ENCODE measurements at regions not wholly inside any gene's neighbourhood (a gene's known extent, or its start where the extent isn't known, plus 50 kb on each side); places are given as distances from the start of the nearest gene placed in this dataset.

DNA sequence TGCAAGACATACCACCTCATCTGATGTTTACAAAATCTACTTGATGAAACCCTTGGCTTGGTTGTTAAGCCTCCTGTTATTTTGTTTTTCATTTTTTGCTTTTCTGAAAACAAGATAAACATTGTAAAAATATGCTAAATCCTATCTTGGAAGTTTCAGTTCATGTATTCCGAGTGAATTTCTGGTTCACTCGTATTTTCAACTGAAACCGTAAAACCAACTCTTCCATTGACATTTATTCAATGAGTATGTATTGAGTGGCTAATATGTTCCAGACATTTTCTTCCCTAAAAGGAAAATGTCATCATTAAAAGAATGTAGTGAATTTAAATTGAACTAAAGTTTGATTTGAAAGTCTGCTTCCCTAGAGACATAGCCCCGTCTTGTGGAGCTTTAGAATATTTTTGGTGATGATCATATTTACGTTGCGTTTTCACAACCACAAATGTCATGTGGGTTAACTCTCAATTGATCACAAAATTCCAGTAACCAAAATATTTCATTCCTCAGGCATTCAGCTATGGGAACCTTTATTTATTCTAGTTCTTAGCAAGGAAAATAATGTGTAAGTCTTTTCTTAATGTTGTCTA lies 204.2 kb downstream of the MBD2 start:
- no peak for DNase-seq

DNA sequence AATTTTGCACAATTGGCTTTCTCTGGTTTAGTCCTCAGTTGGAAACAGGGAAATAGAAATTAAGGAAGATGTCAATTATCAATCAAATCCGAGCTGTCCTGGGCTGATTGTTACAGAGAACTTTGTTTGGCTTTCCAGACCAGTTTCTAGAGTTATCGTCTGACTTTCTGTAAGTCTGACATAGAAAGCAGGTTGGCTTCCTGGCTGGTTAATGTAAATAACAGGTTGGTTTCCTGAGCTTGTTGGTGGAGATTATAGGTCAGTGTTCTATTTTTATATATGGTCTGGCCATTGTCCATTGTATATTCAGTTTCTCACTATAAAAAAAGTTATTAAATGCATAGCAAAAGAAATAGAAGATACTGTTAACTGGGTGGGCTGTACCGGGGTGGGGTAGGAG lies 204.8 kb downstream of the MBD2 start:
- no peak for DNase-seq

DNA sequence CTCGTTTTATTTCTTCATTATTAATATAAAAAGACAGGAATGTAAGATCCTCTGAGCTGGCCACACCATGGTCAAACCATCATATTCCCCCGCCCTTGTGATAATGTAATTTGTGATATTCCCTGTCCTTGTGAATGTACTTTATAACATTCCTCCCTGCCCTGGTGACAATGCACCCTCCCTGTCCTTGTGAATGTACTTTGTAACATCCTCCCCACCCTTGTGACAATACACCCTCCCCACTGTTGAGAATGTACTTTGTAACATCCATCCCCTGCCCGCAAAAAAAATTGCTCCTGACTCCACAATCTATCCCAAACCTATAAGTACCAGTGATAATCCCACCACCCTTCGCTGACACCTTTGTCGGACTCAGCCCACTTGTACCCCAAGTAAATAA lies 211.0 kb downstream of the MBD2 start:
- DNase-seq: no peak

DNA sequence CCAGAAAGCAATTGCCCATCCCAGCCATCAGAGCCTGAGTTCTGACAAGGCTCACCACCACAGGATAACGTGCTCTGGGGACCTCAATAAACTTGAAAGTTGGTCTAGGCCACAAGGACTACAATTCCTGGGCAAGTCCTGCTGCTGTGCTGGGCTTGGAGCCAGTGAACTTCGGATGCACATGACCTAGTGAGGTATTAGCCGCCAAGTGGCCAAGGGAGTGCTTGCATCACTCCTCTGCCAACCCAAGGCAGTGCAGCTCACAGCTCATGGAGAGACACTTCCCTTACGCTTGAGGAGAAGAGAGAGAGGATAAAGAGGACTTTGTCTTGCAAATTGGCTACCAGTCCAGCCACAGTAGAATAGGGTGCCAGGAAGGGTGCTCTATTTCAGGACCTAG lies 219.6 kb downstream of the MBD2 start:
- peak; percentile 2 for DNase-seq

DNA sequence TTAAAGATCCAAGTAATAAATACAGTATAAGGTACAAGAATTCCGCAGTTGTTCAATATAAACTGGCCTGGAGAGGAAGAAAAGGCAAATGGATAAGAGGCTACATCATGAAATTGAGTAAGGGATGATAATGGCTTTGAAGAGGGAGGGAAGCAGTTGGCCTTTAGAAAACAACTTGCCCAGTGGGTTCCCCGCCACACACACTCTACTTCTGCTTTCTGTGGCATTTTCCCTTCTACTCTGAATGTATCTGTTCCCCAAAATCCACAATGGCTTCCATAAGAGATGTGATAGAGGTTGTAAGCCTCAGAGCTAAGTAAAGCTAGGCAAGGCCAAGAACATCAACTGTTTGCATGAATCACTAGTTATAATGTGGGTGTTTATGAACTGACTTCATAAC lies 221.3 kb downstream of the MBD2 start:
- DNase-seq: no peak

DNA sequence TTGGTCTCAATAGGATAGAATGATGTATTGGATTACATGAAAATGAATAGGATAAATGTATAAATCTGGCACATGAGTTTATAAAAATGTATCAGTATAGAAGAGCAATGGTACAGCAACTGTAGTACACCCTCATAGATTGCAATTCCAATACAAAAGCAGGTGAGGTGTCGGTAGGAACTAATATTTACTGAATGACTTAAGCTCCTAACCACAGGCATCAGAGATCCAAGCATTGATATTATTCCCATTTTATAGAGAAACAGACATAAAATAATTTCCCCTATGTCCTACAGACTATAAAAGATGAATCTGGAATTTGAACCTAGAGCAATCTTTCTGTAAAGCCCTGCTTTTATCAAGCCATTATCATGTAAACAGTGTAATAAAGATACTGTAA lies 227.4 kb downstream of the MBD2 start:
- no peak for DNase-seq

DNA sequence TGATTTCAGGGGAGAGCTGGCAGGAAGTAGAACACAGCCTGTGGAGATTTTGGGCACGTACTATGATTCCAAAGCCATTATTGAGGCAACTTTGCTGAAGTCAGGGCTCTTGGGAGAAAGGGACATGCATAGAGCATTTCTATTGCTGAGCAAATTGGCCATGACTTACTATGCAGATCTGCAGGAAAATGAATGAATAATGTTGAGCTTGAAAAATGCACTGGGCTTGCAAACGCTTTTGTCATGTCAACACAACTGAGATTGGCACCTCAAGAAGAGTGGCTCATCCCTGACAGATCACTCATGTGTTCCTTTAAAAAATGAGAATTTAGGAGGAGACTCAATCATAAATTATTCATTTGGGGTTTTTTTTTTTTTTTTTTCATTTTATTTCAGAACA lies 230.5 kb downstream of the MBD2 start:
- DNase-seq: no peak

DNA sequence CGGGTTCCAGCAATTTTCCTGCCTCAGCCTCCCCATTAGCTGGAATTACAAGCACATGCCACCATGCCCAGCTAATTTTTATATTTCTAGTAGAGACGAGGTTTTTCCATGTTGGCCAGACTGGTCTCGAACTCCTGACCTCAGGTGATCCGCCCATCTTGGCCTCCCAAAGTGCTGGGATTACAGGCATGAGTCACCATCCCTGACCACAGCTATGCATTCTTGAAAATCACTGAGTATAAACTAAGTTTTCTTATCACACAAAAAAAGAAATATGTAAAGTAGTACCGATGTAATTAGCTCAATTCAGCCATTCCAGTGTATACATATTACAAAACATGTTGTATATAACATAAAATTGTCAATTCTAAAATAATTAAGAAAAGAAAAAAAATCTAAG lies 232.7 kb downstream of the MBD2 start:
- DNase-seq: no peak

DNA sequence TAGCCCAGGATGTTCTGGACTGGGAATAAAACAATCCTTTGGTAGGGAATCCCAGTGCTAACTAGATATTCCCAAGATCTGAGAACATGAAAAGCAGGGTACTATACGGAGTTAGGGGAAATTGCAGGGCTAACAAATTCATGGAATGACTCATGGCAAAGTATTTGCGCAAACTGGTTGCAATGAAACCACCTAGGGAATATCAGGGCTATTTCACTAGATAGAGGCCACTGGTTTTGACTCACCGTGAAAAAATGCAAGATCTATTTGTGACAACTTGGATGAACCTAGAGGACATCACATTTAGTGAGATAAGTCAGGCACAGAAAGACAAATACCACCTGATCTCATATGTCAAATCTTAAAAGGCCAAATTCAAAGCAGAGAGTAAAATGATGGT lies 233.3 kb downstream of the MBD2 start:
- DNase-seq: no peak

DNA sequence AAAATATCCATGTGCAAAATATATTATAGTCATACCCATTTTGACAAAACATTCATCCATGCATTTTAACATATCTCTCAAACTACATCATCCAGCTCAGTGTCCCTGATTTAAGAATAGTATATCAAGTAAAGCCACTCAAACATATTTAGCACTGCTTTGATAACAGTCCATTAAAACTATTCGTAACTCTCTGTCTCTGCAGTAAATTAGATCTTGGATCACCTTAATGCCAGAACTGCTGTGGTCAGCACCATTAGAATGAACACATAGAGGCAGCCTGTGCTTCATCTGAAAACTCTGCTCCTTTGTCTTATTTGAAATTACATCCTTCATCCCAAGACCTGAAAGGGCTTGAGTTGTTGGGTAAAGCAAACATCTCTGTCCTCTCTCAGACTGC lies 234.0 kb downstream of the MBD2 start:
- DNase-seq: no peak

DNA sequence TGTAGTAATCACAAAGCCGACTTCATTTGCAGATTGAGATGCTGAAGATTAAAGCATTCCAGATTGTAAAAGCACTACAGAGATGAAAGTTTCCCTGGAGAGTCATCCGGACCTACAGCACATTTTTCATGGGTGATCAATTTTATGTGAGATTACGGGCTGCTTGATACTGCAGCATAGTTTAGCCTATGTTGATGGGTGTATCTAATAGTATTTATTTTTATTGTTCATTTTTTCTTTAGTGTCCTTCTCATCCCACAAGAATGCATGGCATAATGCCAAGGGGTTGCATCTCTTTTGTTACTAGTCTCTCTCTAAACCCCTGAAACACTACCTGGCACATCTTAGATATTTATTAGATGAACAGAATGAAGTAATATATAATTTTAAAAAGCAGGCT lies 240.4 kb downstream of the MBD2 start:
- no peak for DNase-seq

DNA sequence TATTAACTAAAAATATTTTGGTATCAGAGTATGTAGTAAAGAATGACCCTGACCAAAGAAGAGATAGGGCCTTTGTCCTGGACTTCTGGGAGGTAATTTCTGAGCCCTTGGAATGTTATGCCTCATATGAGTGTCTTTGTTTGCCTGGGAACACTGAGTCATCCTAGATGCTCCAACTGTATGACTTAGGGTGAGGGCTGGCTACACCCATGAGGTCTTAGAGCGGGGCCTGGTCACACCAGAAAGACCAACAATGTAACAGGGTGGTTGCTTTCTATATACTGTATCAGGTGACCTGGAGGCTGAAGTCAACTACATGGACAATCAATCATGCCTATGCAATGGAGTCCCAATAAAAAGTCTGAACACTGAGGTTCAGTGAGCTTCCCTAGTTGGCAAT lies 253.1 kb downstream of the MBD2 start:
- DNase-seq: no peak

DNA sequence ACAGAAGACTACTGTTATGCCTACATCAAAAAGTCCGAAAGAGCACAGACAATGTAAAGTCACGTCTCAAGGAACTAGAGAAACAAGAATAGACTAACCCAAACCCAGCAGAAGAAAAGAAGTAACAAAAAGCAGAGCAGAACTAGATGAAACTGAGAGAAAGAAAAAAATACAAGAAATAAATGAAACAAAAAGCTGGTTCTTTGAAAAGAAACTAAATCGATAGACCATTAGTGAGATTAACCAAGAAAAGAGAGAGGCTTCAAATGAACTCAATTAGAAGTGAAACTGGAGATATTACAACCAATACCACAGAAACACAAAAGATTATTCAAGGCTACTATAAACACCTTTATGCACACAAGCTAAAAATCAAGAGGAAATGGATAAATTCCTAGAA lies 271.8 kb downstream of the MBD2 start:
- DNase-seq: no peak

DNA sequence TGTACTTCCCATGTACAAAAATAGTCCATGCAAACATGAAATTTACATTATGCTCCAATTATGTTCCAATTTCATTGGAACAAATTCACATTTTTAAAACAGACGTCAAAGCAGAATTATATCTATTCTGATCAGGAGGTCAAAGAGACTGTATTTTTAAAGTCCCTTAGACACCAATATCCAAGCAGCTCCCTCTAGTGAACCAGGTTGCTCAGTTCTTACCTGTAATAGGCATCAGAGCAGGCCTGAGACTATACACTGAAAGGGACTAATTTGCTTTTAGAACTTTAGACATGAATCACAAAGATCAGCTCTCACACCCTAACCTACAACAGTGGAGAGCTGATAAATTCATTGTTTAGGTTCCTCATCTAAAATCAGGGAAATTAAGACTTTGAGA lies 273.9 kb downstream of the MBD2 start:
- DNase-seq: no peak

DNA sequence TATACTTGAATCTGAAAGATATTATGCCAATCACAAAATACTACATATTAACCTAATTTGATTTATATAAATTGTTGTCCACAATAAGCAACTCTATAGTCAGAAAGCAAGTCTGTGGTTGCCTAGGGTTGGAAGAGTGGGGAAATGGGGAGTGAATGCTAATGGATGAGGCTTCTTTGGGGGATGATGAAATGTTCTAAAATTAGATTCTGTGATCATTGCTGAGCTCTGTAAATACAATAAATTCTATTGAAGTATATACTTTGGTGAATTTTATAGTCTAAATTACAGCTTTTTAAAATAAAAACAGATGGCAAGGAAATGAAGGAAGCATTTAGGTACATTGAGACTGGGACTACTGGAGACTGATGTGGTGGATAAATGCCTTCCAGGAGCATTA lies 275.5 kb downstream of the MBD2 start:
- DNase-seq: no peak

DNA sequence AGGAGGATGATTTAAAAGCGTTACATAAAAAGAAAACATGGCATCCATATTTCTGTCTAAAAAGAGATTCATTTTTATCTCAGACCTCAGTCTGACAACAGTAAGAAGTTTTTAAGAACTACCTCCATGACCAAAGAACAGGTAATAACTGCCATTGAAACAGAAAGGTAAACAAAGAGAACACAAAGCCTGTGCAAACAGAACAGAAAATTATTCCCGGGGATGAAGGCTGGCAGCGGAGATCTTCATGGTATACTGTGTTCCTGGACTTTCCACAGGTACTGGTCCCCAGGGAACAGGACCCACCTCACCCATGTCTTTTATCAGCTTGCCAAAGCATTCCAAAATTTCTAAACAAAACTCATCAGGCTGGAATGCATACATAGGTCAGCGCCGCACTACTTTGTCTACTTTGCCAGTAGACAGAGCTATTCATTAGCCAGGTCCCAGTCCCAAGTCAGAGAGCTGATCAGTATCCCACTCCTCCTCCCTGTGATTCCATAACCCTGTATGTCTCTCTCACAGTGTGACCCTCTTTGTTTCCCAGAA lies 277.3 kb downstream of the MBD2 start:
- DNase-seq: peak; percentile 45

DNA sequence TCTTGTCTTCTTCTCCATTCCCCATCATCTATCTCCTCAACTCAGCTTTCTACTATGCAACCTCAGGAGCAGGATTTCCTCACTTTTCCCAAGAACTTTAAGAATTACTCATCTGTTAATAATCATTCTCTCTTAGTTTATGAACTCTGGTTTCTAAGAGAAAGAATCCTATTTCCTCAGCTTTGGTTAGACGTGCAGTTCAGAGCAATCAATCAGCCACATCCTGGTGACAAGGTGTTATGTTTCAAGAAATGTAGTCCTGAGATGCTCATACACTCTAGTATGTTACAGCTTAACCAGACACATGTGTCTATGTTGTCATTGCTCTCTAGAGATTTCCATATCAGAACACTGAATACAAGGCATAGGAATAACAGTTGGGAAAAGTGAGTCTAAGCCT lies 277.9 kb downstream of the MBD2 start:
- no peak for DNase-seq

DNA sequence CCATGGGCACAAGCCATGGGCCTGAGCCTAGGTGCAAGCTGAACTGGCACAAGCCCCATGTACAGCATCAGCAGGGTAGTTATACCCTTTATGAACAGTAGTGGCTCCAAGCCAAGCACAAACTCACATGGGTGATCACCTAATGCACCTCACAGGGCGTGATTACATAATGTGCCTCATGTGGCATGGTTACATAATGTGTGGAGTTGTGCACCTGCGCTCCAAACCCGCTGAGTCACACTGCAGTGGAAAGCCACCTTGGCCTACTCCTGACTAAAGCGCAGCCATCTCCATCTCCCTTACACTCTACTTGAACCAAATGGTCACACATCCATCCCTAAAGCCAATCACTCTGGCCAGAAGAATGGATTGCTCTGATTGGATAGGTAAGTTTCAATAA lies 279.7 kb downstream of the MBD2 start:
- peak; percentile 54 for DNase-seq

DNA sequence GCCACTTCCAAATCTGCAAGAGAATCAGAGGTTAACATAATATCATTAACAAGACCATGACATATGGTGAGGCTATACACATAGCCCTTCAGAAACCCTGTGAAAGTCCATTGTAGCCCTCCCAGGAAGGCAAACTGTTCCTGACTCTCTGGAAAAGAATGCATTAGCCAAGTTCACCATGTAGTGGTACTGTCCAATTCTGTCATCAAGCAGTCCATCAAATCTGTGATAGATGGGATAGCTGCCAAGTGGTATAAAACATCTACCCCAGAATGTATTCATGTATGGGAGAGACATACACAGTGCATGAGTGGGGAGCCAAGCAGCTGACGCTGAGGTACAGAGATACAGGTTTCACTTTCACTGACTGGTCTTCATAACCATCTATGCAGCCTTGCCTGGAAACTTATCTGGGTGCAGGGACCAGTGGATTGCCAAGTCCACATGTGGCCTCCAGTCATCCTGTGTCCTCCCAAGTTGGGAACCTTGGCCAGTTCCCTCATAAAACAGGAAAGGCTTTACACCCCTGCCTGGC lies 281.1 kb downstream of the MBD2 start:
- no peak for DNase-seq

DNA sequence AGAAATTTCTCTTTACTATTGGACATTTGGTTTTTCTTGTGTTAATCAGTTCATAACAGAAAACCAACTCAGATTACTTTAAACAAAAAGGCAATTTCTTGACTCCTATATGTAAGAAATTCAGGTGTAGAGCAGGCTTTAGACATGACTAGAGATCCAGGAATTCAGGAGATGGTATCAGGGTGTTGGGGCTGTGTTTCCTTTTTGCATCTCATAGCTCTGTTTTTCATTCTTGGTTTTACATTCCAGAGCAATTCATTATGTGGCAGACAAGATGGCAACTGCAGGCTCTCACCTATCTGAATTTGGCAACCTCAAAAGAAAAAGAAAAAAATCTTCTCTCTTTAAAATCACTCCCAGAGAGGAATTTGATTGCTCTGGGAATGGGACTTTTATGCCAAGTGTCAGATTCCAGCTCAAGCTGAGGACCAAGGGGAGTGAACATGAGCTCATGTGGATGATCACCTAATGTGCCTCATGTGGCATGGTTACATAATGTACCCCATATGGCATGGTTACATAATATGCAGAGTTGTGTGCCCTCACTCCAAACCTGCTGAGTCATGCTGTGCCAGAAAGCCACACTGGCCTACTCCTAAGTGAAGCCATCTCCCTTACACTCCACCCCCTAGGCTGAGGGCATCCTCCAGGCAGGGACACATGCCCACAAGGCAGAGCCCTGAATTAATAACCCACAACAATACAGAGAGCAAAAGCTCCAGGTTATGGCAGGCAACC lies 282.7 kb downstream of the MBD2 start:
- no peak for DNase-seq

DNA sequence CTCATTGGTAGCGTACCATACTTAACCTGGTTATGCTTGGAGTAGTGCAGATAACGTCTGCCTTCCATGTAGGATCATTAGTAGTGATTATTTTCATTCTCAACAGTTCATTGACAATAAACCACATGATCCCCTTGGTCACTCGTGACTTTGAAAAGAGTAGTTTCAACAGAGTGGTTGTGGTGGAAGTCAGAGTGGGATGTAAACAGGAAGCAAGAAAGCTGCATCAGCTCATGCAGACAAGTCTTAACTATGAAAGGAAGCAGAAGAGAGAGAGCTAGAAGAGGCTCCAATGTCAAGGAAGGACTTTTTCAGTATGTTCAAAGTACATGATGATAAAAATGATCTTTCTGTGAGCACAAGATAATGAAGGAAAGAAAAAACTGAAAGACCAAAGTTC lies 287.4 kb downstream of the MBD2 start:
- no peak for DNase-seq

DNA sequence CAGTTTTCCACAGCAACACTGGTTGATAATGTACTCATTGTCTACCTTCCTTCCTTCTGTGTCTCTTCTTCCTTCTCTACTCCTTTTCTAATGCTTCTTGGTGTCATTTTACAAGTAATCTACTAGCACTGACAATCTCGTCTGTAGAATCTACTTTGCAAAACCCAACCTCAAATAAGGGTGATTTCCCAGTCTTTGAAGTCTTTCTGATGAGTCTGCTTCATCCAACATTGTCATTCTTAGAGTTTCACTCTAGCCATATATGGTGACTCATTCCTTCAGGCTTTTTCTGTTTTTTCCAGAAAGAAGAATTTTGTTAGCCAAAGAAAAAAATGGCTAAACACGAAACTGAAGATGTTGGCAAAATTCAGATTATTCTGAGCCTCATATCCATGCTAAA lies 288.7 kb downstream of the MBD2 start:
- no peak for DNase-seq

DNA sequence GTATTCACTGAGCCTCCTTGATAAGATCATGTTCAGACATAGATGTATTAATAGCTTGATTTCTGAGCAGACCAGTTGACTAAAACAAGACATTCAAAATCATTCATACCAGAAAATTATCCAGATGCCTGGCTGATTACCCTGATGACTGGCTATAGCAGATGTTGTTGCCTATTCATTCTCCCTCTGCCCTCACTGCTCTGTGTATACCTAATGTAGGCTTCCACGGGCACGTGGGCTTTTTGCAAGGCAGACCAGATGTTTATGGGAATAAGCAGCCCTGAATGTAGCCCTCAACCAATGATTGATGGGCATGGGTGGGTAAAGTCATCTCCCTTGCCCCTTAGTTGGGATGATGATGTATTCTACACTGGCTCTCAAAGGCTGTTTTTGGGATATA lies 289.1 kb downstream of the MBD2 start:
- DNase-seq: no peak

DNA sequence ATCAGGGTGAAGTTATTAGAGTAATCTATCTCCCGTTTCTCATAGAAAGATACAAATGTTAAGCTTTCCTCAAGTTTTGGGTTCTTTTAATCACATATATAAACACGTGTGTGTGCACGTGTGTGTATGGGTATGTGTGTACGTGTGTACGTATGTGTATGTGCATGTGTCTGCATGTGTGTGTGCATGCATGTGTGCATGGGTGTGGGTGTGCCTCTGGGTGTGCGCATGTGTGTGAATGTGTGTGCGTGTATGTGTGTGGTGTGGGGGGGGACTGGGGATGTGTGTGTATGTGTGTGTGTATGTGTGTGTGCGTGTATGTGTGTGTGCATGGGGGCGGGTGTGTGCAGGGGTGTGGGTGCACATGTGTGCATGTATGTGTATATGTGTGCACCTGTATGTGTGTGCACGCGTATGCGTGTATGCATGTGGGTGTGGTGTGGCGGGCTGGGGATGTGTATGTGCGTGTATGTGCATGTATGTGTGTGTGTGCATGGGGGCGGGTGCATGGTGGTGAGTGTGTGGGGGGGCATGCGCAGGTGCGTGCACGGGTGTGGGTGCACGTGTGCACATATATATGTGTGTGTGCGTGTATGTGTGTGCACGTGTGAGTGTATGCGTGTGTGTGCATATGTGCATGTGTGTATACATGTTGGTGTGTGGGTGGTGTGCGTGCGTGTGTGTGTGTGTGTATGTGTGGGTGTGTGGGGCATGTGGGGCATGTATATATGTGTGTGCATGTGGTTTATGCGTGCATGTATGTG lies 304.0 kb downstream of the MBD2 start:
- no peak for DNase-seq

Measured in COR-L47 (cell line).